ENCODE measurements at regions not wholly inside any gene's neighbourhood (a gene's known extent, or its start where the extent isn't known, plus 50 kb on each side); places are given as distances from the start of the nearest gene placed in this dataset.
A peak's percentile ranks its signal among the peaks of the same experiment; 100 is the strongest.

- Mint-ChIP-seq H3K4me1 (no peaks in the 10 kb centered on the region), H3K27ac (no peak overlapping the region), H3K27me3 (peaks cover 10% of the 10 kb centered on the region), H3K9me3 (peaks cover 0 to 4% (median 0%) of the 10 kb centered on the region in 3 donors), H3K36me3 (no peaks in the 10 kb centered on the region), H3K4me3 (no peak overlapping the region)
Observed at GRCh38 chr2:204065566-204065965, 129.0 kb downstream of the ICOS start.

DNA sequence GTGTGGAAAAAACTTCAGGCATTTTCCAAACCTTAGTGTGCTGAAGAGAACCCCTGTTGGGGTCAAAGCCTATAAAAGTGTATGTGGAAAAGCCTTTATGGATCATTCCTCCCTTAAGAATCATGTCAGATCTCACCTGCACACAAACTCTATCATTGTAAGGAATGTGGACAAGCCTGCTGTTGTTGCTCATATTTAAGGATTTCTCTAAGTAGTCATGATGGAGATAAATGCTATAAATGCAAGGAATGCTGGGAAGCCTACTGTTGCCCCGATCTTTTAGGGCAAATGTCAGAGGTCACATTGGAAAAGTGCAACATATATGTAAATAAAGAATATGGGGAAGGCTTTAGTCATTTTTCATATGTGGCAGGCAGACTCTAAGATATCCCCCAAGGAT is 129.5 kb downstream of the ICOS start:
- Mint-ChIP-seq H3K27ac (no peak overlapping the region), H3K27me3 (peaks cover 10% of the 10 kb centered on the region), H3K4me1 (no peaks in the 10 kb centered on the region), H3K36me3 (no peaks in the 10 kb centered on the region), H3K4me3 (no peak overlapping the region), H3K9me3 (peaks cover 0 to 4% (median 0%) of the 10 kb centered on the region in 3 donors)

- peaks cover 0 to 2% (median 0%) of the 10 kb centered on the region in 3 donors for H3K9me3 Mint-ChIP-seq
- H3K4me3 Mint-ChIP-seq: no peak overlapping the region
- no peak overlapping the region for H3K27ac Mint-ChIP-seq
- no peaks in the 10 kb centered on the region for H3K4me1 Mint-ChIP-seq
- H3K27me3 Mint-ChIP-seq: peaks cover 3% of the 10 kb centered on the region
- H3K36me3 Mint-ChIP-seq: no peaks in the 10 kb centered on the region
Observed at GRCh38 chr2:204069804-204070203, 133.2 kb downstream of the ICOS start.

- H3K36me3 Mint-ChIP-seq: no peaks in the 10 kb centered on the region
- peaks cover 0 to 2% (median under 1%) of the 10 kb centered on the region in 3 donors for H3K9me3 Mint-ChIP-seq
- no peak overlapping the region for H3K4me3 Mint-ChIP-seq
- no peak overlapping the region for H3K27ac Mint-ChIP-seq
- H3K27me3 Mint-ChIP-seq: peaks cover 6% of the 10 kb centered on the region
- H3K4me1 Mint-ChIP-seq: no peaks in the 10 kb centered on the region
Observed at GRCh38 chr2:204072443-204073324, 136.1 kb downstream of the ICOS start.

DNA sequence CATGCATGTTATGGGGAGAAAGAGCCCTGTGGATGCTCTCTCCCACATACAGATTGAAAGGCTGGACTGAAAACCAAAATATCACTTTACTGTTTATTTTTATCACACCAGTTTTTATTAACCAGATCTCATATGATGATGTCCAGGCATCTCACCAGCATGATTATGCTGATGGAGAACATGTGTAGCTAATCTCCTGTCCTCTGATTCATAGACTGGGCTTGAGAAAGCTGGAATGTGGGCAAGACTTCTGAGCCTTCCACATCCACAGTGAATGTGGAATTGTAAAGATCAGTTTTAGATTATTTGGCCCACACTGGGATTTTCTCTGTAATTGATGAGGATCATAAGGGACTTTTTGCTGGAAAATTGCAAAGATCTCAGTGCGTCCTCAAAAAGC is 137.9 kb downstream of the ICOS start:
- Mint-ChIP-seq H3K4me1 (no peaks in the 10 kb centered on the region), H3K36me3 (no peaks in the 10 kb centered on the region), H3K4me3 (no peak overlapping the region), H3K27ac (no peak overlapping the region), H3K27me3 (peaks cover 6% of the 10 kb centered on the region), H3K9me3 (peaks cover 0 to 6% (median 3%) of the 10 kb centered on the region in 3 donors)

DNA sequence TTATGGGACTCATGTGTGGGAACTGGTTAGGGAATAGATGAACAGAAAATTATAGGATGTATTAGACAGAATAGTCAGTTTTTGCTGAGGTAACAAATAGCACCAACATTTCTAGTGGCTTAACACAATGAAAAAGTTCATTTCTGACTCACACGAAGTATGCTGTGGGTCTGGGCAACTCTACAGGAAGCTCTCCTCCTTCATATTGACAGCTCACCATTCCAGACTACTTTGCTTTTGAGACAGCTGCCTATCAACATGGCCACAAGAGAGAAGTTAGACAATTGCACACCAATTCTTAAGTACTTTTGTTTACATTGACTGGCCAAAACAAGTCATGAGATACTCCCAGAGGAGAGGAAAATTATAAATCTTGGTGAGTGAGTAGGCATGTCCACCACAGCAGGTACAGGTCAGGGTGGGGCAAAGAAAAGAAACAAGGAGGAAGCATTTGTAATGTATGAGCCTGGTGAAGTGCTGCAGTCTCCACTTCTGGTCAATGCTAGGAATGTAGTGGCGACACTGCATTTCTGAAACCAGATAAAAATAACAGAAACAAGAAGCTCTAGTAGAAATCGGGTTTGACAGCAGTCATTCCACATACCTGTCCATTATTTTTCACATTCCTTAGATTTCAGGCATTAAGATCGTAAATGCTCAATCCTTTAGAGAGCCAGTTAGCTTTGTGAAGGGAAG is 141.6 kb downstream of the ICOS start:
- Mint-ChIP-seq H3K4me1 (no peaks in the 10 kb centered on the region), H3K27me3 (peaks cover 7% of the 10 kb centered on the region), H3K36me3 (no peaks in the 10 kb centered on the region), H3K27ac (no peak overlapping the region), H3K9me3 (peaks cover 0 to 6% (median 3%) of the 10 kb centered on the region in 3 donors), H3K4me3 (no peak overlapping the region)

DNA sequence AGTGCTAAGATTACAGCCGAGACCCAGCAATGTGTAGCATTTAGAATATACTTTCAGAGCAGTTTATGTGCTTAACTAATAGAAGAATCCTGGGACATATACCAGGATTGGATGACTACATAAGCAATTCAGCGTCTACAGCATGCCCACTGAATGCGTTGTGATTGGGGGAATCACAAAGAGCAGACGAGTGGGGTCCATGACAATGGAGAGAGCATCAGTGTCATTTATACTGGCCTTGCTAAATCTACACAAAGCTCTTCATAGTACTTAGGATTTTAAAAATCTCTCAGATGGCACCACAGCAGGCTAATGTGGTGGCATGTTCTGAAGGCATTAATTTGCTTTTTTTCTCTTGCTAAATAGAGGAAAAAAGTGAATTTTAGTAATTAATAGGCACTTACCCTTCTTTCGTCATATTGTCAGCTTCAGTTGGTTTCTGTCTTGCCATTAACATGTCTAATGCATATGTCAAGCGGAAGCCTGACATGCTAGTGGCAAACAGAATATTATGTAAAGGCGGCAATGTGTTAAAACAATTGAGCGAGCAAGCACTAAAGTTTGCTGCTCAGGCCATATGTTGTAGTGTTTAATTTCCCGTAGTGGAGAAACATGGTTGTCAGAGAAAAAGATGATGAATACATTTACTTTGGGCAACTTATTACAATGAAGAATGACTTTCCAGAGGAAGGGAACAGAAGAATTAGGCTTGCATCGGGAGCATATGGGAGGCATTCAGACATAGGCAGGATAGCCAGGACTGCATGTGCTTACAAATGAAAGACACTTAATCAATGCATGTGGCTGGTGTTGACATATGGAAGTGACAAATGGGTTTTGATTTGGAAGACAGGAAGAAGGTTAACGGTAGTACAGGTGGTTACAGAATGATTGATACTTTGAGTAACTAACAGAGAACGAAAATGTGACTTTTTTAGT is 145.2 kb downstream of the ICOS start:
- no peak overlapping the region for H3K27ac Mint-ChIP-seq
- H3K4me3 Mint-ChIP-seq: no peak overlapping the region
- H3K27me3 Mint-ChIP-seq: peaks cover 9% of the 10 kb centered on the region
- no peaks in the 10 kb centered on the region for H3K4me1 Mint-ChIP-seq
- no peaks in the 10 kb centered on the region for H3K36me3 Mint-ChIP-seq
- peaks cover 0 to 6% (median 3%) of the 10 kb centered on the region in 3 donors for H3K9me3 Mint-ChIP-seq

GRCh38 chr2:204086167-204086566 is 149.6 kb downstream of the ICOS start:
- Mint-ChIP-seq H3K4me1 (no peaks in the 10 kb centered on the region), H3K27ac (no peak overlapping the region), H3K27me3 (peaks cover 6% of the 10 kb centered on the region), H3K4me3 (no peak overlapping the region), H3K9me3 (peaks cover 0 to 5% (median 0%) of the 10 kb centered on the region in 3 donors), H3K36me3 (no peaks in the 10 kb centered on the region)

GRCh38 chr2:204089105-204089504 is 152.5 kb downstream of the ICOS start:
- no peaks in the 10 kb centered on the region for H3K4me1 Mint-ChIP-seq
- H3K27me3 Mint-ChIP-seq: peaks cover 3% of the 10 kb centered on the region
- H3K27ac Mint-ChIP-seq: no peak overlapping the region
- H3K9me3 Mint-ChIP-seq: peaks cover 2 to 5% (median 3%) of the 10 kb centered on the region in 3 donors
- no peak overlapping the region for H3K4me3 Mint-ChIP-seq
- H3K36me3 Mint-ChIP-seq: no peaks in the 10 kb centered on the region

GRCh38 chr2:204089574-204089973 is 153.0 kb downstream of the ICOS start:
- H3K36me3 Mint-ChIP-seq: no peaks in the 10 kb centered on the region
- peaks cover 4 to 6% (median 5%) of the 10 kb centered on the region in 3 donors for H3K9me3 Mint-ChIP-seq
- H3K4me1 Mint-ChIP-seq: no peaks in the 10 kb centered on the region
- no peak overlapping the region for H3K4me3 Mint-ChIP-seq
- H3K27ac Mint-ChIP-seq: no peak overlapping the region
- peaks cover 3% of the 10 kb centered on the region for H3K27me3 Mint-ChIP-seq

- peaks cover 2% of the 10 kb centered on the region for H3K27me3 Mint-ChIP-seq
- no peaks in the 10 kb centered on the region for H3K4me1 Mint-ChIP-seq
- peaks cover 4 to 6% (median 5%) of the 10 kb centered on the region in 3 donors for H3K9me3 Mint-ChIP-seq
- H3K27ac Mint-ChIP-seq: no peak overlapping the region
- no peak overlapping the region for H3K4me3 Mint-ChIP-seq
- H3K36me3 Mint-ChIP-seq: no peaks in the 10 kb centered on the region
Observed at GRCh38 chr2:204090021-204090420, 153.5 kb downstream of the ICOS start.

DNA sequence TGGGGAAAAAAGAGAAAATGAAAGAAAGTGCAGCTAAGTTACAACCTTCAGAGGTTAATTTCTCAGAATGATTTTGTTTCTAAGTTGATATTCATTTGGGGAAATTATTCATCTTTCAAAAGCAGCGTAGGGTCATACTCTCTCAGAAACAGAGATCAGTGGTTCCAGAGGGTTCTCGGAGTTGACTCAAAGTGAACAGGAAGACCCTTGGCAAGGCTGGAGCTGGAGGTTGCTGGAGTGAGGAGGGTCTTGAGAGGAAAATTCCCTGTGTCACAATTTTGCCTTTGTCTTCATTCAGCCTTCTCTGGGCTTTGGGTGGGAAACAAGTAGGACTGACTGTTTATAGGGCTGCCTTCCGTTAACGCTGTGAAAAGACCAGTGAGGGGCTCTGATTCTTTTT is 168.2 kb downstream of the ICOS start:
- Mint-ChIP-seq H3K4me3 (no peak overlapping the region), H3K4me1 (peaks cover 0 to 13% (median 4%) of the 10 kb centered on the region in 3 donors), H3K36me3 (peaks cover 2% of the 10 kb centered on the region), H3K27me3 (peaks cover 3% of the 10 kb centered on the region), H3K9me3 (peaks cover 0 to 4% (median 0%) of the 10 kb centered on the region in 3 donors), H3K27ac (no peak overlapping the region)

- Mint-ChIP-seq H3K4me3 (peak overlapping the region in 1 of 4 donors; percentile 79), H3K27me3 (peaks cover 15% of the 10 kb centered on the region)
Observed at GRCh38 chr2:204108330-204108751, 171.8 kb downstream of the ICOS start.

GRCh38 chr2:204108781-204109295 is 172.3 kb downstream of the ICOS start:
- peaks cover 0 to 2% (median 0%) of the 10 kb centered on the region in 3 donors for H3K9me3 Mint-ChIP-seq
- H3K27ac Mint-ChIP-seq: peak overlapping the region in 1 of 3 donors; percentile 80
- H3K27me3 Mint-ChIP-seq: peaks cover 15% of the 10 kb centered on the region
- peak overlapping the region in 2 of 4 donors; percentile 67 to 79 for H3K4me3 Mint-ChIP-seq
- peaks cover 4 to 26% (median 5%) of the 10 kb centered on the region in 3 donors for H3K4me1 Mint-ChIP-seq
- peaks cover 2% of the 10 kb centered on the region for H3K36me3 Mint-ChIP-seq

More at GRCh38 chr2:204108330-204108751, 171.8 kb downstream of the ICOS start:
- H3K36me3 Mint-ChIP-seq: peaks cover 2% of the 10 kb centered on the region
- H3K27ac Mint-ChIP-seq: no peak overlapping the region
- peaks cover 0 to 4% (median 0%) of the 10 kb centered on the region in 3 donors for H3K9me3 Mint-ChIP-seq
- peaks cover 4 to 26% (median 5%) of the 10 kb centered on the region in 3 donors for H3K4me1 Mint-ChIP-seq

All from IgD-negative memory B cell (primary cell).